Right lobe of liver (tissue), 4 donors: ENCODE measurements at regions not wholly inside any gene's neighbourhood (a gene's known extent, or its start where the extent isn't known, plus 50 kb on each side); places are given as distances from the start of the nearest gene placed in this dataset.

ENCODE experiments used
- POLR2A ChIP-seq: fragments of 450-650 bp; IDR thresholded peaks from one replicate; pipeline ENCODE4 v1.6.1; 2017; ENCODE audit warnings: antibody characterized with exemption, mild to moderate bottlenecking
- TF ChIP-seq, protein P1 (sequence below), 4 donors: fragments of 200-600 bp in 3 of 4; fragments of 450-650 bp in 1 of 4; IDR thresholded peaks; one replicate each; pipeline versions ENCODE4 v1.5.1 to v1.8.0; 2016 to 2022; ENCODE audit warnings: antibody characterized with exemption in 4 of 4, mild to moderate bottlenecking in 2 of 4
- donor health status: DM: no; HTN: no; CAD: no.
- donor health status: DM: no; HTN: no; CAD: no.
- donor health status: DM: no; HTN: yes; CAD: no.

GRCh38 chr15:79659691-79660090 is 227.6 kb downstream of the MINAR1 start:
- TF ChIP-seq, protein P1, sequence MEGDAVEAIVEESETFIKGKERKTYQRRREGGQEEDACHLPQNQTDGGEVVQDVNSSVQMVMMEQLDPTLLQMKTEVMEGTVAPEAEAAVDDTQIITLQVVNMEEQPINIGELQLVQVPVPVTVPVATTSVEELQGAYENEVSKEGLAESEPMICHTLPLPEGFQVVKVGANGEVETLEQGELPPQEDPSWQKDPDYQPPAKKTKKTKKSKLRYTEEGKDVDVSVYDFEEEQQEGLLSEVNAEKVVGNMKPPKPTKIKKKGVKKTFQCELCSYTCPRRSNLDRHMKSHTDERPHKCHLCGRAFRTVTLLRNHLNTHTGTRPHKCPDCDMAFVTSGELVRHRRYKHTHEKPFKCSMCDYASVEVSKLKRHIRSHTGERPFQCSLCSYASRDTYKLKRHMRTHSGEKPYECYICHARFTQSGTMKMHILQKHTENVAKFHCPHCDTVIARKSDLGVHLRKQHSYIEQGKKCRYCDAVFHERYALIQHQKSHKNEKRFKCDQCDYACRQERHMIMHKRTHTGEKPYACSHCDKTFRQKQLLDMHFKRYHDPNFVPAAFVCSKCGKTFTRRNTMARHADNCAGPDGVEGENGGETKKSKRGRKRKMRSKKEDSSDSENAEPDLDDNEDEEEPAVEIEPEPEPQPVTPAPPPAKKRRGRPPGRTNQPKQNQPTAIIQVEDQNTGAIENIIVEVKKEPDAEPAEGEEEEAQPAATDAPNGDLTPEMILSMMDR (IDR thresholded peaks at IDR 0.05): no peak
- no peak for TF ChIP-seq POLR2A
